Lower leg skin (tissue), 4 donors: ENCODE measurements at regions not wholly inside any gene's neighbourhood (a gene's known extent, or its start where the extent isn't known, plus 50 kb on each side); places are given as distances from the start of the nearest gene placed in this dataset.

ENCODE experiments used
- DNase-seq, 2 donors: peaks; one replicate each; pipeline ENCODE4 v3.0.0-alpha.2; 2019; ENCODE audit warnings: low spot score in 2 of 2
- H3K4me3 ChIP-seq: fragments of 200-600 bp; sonication (generic); 2 replicates; pipeline ENCODE4 v1.5.1; 2017; ENCODE audit warnings: mild to moderate bottlenecking, low read depth; ENCODE audit not compliant: poor library complexity, severe bottlenecking
- CTCF ChIP-seq, 3 donors: fragments of 450-650 bp; IDR thresholded peaks; one replicate each; pipeline ENCODE4 v1.5.1; 2016; ENCODE audit warnings: antibody characterized with exemption in 3 of 3, mild to moderate bottlenecking in 3 of 3, moderate library complexity in 2 of 3
- POLR2A ChIP-seq, 2 donors: fragments of 450-650 bp; IDR thresholded peaks; one replicate each; pipeline ENCODE4 v1.6.1; 2016 to 2017; ENCODE audit warnings: antibody characterized with exemption in 2 of 2, mild to moderate bottlenecking in 1 of 2, moderate library complexity in 1 of 2
- WGBS, 2 donors: methylation state at CpG; one replicate each; pipeline ENCODE4 v1.1.5; 2018; 5-methylcytosine and 5-hydroxymethylcytosine counted together
- intact Hi-C: fragments of 100-400 bp; cut with DNase I; formaldehyde crosslinking; loops from one replicate; pipeline ENCODE4 v1.15.0; 2023; ENCODE audit warnings: low total_unique reads

GRCh38 chr15:61411902-61412510 is 182.9 kb upstream of the RORA start:
- intact Hi-C loops, result no loop called here
- no peak overlapping the region for H3K4me3 ChIP-seq
- no peak for DNase-seq
- TF ChIP-seq CTCF (IDR thresholded peaks at IDR 0.05), result no peak
- TF ChIP-seq POLR2A (IDR thresholded peaks at IDR 0.05), result no peak
- WGBS, 2 donors, result 31 to 43% methylated on average over 3 of the region's 3 CpGs

- TF ChIP-seq CTCF (IDR thresholded peaks at IDR 0.05) (no peak), POLR2A (IDR thresholded peaks at IDR 0.05) (no peak)
- DNase-seq, result no peak
- no peak overlapping the region for H3K4me3 ChIP-seq
- intact Hi-C loops, result no loop called here
- WGBS, 2 donors, result 86 to 91% methylated on average over 2 of the region's 2 CpGs
Measured at GRCh38 chr15:61410662-61411061, 181.6 kb upstream of the RORA start.

- DNase-seq, result no peak
- no peak for TF ChIP-seq CTCF (IDR thresholded peaks at IDR 0.05)
- TF ChIP-seq POLR2A (IDR thresholded peaks at IDR 0.05), result no peak
- 82 to 84% methylated on average over 2 of the region's 2 CpGs for WGBS, 2 donors
- intact Hi-C loops, result no loop called here
- H3K4me3 ChIP-seq, result no peak overlapping the region
Measured at GRCh38 chr15:61404567-61404966, 175.5 kb upstream of the RORA start.

- H3K4me3 ChIP-seq, result no peak overlapping the region
- no peak for DNase-seq
- TF ChIP-seq CTCF (IDR thresholded peaks at IDR 0.05) (no peak), POLR2A (IDR thresholded peaks at IDR 0.05) (no peak)
- 74 to 75% methylated on average over 6 of the region's 6 CpGs for WGBS, 2 donors
- intact Hi-C loops, result no loop called here
Measured at GRCh38 chr15:61403884-61404283, 174.8 kb upstream of the RORA start.

GRCh38 chr15:61401903-61402698 is 173.0 kb upstream of the RORA start:
- no peak overlapping the region for H3K4me3 ChIP-seq
- 83 to 86% methylated on average over 6 of the region's 6 CpGs for WGBS, 2 donors
- TF ChIP-seq CTCF (IDR thresholded peaks at IDR 0.05) (no peak), POLR2A (IDR thresholded peaks at IDR 0.05) (no peak)
- intact Hi-C loops, result no loop called here
- DNase-seq, result no peak
